Hepatocyte (in vitro differentiated cells): ENCODE measurements at regions not wholly inside any gene's neighbourhood (a gene's known extent, or its start where the extent isn't known, plus 50 kb on each side); places are given as distances from the start of the nearest gene placed in this dataset.

Source experiments
- EZH2 ChIP-seq: fragments of 200-600 bp; sonication (generic); IDR thresholded peaks from 2 replicates; pipeline ENCODE4 v1.6.1; 2016; ENCODE audit warnings: antibody characterized with exemption, mild to moderate bottlenecking, borderline replicate concordance
- EZH2phosphoT487 ChIP-seq: fragments of 200-600 bp; sonication (generic); IDR thresholded peaks from one replicate; pipeline ENCODE4 v1.6.1; 2018; ENCODE audit warnings: antibody characterized with exemption, mild to moderate bottlenecking, low read depth, moderate library complexity; ENCODE audit not compliant: unreplicated experiment, severe bottlenecking
- TF ChIP-seq, protein P1 (sequence below): fragments of 200-600 bp; sonication (generic); IDR thresholded peaks from 2 replicates; pipeline ENCODE4 v1.5.1; 2016; ENCODE audit warnings: antibody characterized with exemption, mild to moderate bottlenecking; ENCODE audit not compliant: poor library complexity

DNA sequence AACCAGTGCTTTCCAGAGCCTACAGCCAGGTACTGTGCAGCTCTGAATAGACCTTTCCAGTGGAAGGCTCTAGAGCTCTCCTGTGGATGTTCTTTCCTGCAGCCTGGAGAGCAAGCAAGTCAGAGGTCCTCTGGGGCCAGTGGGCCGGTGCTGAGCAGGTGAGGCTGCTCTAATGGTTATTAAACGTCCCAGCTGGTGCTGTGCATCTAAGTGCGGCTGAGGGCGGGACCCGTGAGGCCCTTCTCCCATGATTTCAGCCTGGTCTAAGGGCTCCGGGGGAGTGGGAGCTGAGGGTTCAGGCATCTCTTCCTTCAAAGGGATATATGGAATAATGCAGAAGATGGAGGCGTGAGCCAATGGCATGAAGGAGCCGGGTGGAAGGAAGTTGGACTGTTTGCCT, 83.7 kb upstream of the SDK2 start:
- TF ChIP-seq, protein P1, sequence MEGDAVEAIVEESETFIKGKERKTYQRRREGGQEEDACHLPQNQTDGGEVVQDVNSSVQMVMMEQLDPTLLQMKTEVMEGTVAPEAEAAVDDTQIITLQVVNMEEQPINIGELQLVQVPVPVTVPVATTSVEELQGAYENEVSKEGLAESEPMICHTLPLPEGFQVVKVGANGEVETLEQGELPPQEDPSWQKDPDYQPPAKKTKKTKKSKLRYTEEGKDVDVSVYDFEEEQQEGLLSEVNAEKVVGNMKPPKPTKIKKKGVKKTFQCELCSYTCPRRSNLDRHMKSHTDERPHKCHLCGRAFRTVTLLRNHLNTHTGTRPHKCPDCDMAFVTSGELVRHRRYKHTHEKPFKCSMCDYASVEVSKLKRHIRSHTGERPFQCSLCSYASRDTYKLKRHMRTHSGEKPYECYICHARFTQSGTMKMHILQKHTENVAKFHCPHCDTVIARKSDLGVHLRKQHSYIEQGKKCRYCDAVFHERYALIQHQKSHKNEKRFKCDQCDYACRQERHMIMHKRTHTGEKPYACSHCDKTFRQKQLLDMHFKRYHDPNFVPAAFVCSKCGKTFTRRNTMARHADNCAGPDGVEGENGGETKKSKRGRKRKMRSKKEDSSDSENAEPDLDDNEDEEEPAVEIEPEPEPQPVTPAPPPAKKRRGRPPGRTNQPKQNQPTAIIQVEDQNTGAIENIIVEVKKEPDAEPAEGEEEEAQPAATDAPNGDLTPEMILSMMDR = no peak
- TF ChIP-seq EZH2 (no peak), EZH2phosphoT487 (no peak)
